GM08714 (cell line): ENCODE measurements at regions not wholly inside any gene's neighbourhood (a gene's known extent, or its start where the extent isn't known, plus 50 kb on each side); places are given as distances from the start of the nearest gene placed in this dataset.

Experiments used
- H3K4me3 ChIP-seq: fragments of 200-500 bp; sonication (Bioruptor generic); 2 replicates; pipeline ENCODE4 v1.5.1; 2014; ENCODE audit warnings: mild to moderate bottlenecking, low read length, inconsistent platforms
- ZNF274 ChIP-seq: IDR thresholded peaks from 2 replicates; pipeline ENCODE4 v1.6.1; 2012; ENCODE audit warnings: mild to moderate bottlenecking, low read depth, low read length

DNA sequence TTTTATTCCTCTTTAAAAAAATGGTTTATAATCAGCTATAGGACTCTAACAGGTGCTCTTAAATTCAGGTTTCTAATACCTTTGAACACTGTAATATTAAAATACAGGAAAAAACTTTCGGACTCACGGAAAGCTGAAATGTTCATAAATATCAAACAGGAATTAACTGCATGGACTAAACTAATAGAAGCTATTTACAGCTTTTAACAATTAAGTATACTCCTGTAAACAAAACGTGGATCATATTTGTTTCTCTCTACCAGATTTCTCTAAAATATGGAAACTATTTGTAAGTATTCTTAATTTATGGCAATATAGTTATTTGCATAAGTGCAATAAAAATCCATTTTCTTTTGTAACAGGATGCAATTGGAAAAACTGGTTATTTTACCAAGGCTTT, 108.9 kb upstream of the RESF1 start:
- no peak for TF ChIP-seq ZNF274
- no peak overlapping the region for H3K4me3 ChIP-seq

GRCh38 chr12:31849090-31849687, 110.0 kb upstream of the RESF1 start:
- no peak overlapping the region for H3K4me3 ChIP-seq
- no peak for TF ChIP-seq ZNF274

DNA sequence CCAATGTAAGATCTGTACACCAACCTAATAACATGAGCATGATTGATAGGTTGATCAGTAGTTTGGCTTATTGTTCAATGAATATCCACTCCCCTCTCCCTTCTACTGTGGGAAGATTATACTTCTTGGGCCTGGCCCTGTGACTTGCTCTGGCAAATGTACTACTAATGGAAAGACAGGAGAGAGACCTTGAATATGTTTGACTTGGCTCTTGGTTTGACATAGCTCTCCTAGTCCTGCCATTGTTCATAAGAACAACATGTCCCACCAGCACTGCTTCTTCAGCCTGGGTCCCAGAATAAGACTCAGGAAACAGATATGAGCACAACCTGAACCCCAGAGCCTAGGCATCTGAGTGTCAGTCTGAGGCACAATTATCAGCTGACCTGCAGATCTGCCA, 112.8 kb upstream of the RESF1 start:
- no peak for TF ChIP-seq ZNF274
- no peak overlapping the region for H3K4me3 ChIP-seq

DNA sequence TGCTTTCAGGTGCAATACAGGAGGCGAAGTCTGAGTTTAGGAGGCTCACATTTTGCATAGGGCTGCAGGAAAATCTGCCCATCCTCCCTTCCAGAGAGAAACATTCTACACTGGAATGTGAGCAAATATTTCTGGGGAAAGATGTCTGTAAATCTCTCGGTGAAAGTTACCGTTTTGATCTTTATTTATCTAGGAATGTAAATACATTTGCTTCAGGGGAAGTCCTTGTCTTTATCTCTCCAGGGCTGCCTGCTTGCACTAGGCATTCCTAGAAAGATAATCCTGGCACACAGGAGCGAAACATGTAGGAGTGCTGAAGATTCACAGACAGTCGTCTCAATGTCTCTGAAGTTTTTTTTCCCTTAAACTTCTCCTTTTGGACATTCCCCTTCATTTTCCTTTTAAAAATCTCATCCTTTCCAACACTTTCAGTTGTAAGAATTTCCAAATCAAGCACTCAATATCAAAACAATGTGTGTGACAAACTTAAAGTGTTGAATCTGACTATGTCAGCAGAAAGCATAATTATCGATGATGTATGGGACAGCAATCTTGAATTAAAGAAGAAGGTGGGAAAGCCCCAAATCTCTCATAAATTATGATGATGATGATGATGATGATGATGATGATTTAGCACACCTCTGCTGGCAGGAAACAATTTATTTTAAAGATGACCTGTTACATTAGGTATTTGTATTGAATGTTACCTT, 113.4 kb upstream of the RESF1 start:
- H3K4me3 ChIP-seq: no peak overlapping the region
- no peak for TF ChIP-seq ZNF274

DNA sequence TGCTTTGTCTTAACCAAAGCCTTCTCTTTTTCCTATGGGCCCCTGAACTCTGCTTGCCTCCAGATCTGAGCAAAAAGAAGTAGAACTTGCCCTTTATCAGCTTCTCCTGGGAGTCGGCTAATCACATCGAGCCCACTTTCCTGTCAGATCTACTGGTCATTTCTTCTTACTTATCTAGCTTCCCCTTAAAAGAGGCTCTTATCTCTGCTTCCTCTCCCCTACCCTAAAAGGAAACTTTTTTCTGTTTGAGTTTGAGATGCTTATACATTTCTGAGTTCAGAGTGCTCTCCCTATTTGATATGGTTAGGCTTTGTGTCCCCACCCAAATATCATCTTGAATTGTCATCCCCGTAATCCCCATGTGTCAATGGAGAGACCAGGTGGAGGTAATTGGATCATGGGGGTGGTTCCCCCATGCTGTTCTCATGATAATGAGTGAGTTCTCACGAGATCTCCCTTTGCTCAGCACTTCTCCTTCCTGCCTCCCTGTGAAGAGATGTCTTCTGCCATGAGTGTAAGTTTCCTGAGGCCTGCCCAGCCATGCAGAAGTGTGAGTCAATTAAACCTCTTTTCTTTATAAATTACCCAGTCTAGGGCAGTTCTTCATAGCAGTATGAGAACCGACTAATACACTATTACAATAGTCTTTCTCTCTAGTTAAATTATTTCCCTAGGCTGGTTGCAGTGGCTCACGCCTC, 114.7 kb upstream of the AMN1 start:
- TF ChIP-seq ZNF274: no peak
- H3K4me3 ChIP-seq: no peak overlapping the region

DNA sequence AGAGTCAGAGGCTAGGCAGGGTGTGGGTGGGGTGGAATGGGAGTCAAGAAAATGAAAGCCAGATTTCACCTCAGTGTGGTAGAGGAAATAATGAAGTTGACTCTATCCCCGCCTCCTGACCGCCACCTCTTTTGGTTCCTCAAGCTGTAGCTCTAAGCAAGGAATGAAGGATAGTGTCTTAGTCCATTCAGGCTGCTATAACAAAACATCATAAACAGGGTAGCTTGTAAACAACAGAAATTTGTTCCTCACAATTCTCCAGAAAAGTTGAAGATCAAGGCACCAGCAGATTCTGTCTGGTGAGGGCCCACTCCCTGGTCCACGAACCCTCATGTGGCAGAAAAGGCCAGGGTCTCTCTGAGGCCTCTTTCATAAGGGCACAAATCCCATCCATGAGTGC, 109.1 kb upstream of the AMN1 start:
- H3K4me3 ChIP-seq: no peak overlapping the region
- no peak for TF ChIP-seq ZNF274

GRCh38 chr12:31835276-31835882, 106.6 kb upstream of the AMN1 start:
- no peak overlapping the region for H3K4me3 ChIP-seq
- TF ChIP-seq ZNF274: no peak

DNA sequence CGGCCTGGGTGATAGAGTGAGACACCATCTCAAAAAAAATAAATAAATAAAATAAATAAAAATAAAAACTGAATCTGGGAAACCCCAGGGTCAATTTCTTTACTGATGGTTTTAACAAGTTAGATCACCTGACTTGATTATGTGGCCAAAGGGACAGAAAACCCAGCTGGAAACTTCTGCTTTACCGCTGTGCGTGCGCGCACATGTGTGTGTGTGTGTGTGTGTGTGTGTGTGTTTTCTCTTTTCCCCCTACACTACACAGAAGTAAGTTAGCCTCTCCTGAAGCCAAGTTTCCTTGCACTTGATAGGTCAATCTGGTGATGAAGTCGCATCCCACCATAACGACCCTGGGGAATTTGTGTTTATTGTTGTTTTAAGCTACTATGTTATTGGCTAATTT, 105.3 kb upstream of the AMN1 start:
- TF ChIP-seq ZNF274: no peak
- H3K4me3 ChIP-seq: no peak overlapping the region

- no peak overlapping the region for H3K4me3 ChIP-seq
- no peak for TF ChIP-seq ZNF274
These were observed 104.2 kb upstream of the AMN1 start for GRCh38 chr12:31832740-31833729.

GRCh38 chr12:31828071-31828470, 99.2 kb upstream of the AMN1 start:
- TF ChIP-seq ZNF274: no peak

GRCh38 chr12:31822761-31823160, 93.9 kb upstream of the AMN1 start:
- TF ChIP-seq ZNF274: no peak
- H3K4me3 ChIP-seq: no peak overlapping the region

More at GRCh38 chr12:31828071-31828470, 99.2 kb upstream of the AMN1 start:
- H3K4me3 ChIP-seq: no peak overlapping the region

- TF ChIP-seq ZNF274: no peak
- H3K4me3 ChIP-seq: no peak overlapping the region
These were observed 92.7 kb upstream of the AMN1 start for GRCh38 chr12:31821484-31821883.

- TF ChIP-seq ZNF274: no peak
- no peak overlapping the region for H3K4me3 ChIP-seq
These were observed 92.0 kb upstream of the AMN1 start for GRCh38 chr12:31820832-31821231.

- TF ChIP-seq ZNF274: no peak
These were observed 90.6 kb upstream of the AMN1 start for GRCh38 chr12:31819427-31819826.

More at GRCh38 chr12:31819427-31819826, 90.6 kb upstream of the AMN1 start:
- H3K4me3 ChIP-seq: no peak overlapping the region
